H54 (cell line): ENCODE measurements at regions not wholly inside any gene's neighbourhood (a gene's known extent, or its start where the extent isn't known, plus 50 kb on each side); places are given as distances from the start of the nearest gene placed in this dataset.

Experiments
- DNase-seq: peaks from one replicate; pipeline ENCODE4 v3.0.0; 2011; ENCODE audit warnings: low spot score, mixed read lengths; ENCODE audit not compliant: insufficient read length
- FAIRE-seq: peaks from 3 replicates; lab custom pipeline; 2011; peaks lifted over from hg19 to GRCh38; lab: Jason Lieb, UNC
- POLR2A ChIP-seq: IDR thresholded peaks from 2 replicates; pipeline ENCODE4 v1.6.1; 2011; ENCODE audit warnings: low read depth, mild to moderate bottlenecking, low read length

DNA sequence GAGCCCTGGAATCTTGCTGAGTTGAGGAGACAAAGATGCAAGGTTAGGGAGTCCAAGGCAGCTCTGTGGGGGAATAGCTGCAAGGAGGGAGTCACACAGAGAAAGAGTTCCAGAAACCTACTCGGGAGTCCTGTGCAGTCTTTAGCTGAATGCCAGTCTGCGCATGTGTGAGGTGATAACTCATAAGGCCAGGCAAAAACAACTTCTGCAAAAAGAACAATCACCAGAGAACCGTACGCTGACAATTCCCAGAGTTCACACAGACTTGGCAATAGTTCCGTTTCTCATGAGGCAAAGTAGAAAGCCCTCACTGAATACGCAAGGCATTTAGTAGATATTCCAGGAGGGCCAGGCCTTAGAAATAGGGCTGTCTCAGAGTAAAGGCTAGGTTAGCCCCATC is 135.2 kb upstream of the TAB2 start:
- FAIRE-seq (no peak), DNase-seq (no peak)
- TF ChIP-seq POLR2A: no peak

- TF ChIP-seq POLR2A: no peak
- FAIRE-seq (no peak), DNase-seq (no peak)
Measured at GRCh38 chr6:149184523-149184922, 133.0 kb upstream of the TAB2 start.

DNA sequence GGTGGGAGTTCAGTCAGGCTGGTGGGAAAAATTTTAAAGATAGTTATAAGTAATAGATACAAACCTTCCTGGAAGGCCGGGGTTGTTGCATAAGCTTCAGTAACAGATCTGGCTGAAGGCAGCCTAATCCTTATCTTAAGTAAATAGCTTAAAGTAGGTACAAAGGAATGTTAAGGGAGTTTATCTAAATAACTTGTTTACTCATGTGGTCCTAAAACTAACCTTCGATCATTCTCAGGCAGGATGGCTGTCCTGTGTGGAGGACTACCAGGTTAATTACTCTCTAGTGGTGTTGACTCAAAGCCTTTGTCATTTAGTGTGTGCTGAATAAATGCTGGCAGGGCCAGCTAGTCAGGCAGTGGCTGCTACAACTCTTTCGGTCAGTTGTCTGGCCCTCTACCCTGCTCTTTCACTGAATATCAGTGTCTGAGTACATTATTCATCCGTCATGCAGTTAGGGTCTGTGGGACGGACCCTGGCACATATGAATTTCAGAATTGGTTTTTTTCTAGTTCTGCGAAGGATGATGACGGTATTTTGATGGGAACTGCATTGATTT is 131.6 kb upstream of the TAB2 start:
- no peak for TF ChIP-seq POLR2A
- FAIRE-seq (no peak), DNase-seq (no peak)

DNA sequence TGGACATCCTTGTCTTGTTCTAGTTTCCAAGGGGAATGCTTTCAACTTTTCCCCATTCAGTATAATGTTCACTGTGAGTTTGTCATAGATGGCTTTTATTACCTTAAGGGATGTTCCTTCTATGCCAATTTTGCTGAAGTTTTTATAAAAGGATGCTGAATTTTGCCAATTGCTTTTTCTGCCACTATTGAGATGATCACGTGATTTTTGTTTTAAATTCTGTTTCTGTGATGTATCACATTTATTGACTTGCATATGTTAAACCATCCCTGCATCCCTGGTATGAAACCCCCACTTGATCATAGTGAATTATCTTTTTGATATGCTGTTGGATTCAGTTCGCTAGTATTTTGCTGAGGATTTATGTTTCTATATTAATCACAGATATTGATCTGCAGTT is 130.6 kb upstream of the TAB2 start:
- DNase-seq: no peak
- no peak for FAIRE-seq
- no peak for TF ChIP-seq POLR2A

GRCh38 chr6:149190224-149190831 is 127.2 kb upstream of the TAB2 start:
- DNase-seq (no peak), FAIRE-seq (no peak)
- no peak for TF ChIP-seq POLR2A

DNA sequence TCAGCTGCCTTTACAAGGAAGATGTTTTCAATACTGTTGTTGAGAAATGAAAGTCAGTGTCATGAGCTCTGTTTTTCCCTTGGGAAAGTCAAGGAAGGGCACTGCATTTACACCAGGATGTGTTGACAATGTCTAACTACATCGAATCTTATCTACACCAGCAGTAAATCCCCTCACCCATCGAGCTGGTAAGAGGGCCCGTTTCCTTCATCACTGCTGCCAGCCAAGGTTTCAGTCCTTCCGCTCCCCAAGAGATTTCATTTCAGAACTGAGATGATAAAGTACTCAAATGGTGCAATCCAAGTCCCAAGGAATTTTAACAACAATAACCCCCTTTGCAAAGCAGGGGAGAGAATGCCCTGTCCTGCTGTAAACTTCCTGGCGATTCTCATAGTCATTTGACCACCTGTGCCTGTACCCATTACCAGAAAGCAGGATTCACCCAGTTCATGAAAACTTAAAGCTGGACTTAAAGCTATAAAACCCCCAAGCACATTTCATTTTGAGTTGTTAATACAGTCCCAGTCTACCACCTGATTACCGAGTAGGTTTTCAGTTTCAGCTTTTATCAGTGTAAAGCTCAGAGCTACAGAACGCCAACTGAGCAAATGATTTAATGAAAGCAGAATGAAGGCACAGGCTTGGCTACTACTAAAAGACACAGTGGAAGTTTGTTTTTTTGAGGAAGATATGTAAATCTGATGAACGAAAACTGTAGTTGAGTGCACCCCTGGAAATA is 122.5 kb upstream of the TAB2 start:
- TF ChIP-seq POLR2A: no peak
- DNase-seq: no peak
- FAIRE-seq: no peak

- TF ChIP-seq POLR2A: no peak
- FAIRE-seq (no peak), DNase-seq (no peak)
Measured at GRCh38 chr6:149196091-149196490, 121.4 kb upstream of the TAB2 start.

- FAIRE-seq (no peak), DNase-seq (no peak)
- no peak for TF ChIP-seq POLR2A
Measured at GRCh38 chr6:149197482-149197881, 120.0 kb upstream of the TAB2 start.

DNA sequence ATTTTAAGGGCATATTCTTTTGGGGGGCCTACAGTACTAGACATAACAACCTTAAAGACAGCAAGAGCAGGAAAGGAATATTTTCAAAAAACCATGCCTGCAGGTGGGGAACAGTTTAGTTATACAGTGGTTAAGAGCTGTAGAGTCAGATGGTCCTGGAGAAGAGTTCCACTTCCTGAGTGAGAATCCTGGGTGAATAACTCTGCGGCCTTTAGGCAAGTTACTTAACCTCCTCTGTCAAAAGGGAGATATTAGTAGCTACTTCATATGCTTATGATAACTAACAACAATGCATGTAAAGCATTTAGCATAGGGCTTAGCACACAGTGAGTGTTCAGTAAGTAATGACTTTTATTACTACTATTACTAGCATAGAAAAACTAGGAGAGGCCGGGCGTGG is 119.2 kb upstream of the TAB2 start:
- no peak for FAIRE-seq
- no peak for DNase-seq
- TF ChIP-seq POLR2A: no peak

DNA sequence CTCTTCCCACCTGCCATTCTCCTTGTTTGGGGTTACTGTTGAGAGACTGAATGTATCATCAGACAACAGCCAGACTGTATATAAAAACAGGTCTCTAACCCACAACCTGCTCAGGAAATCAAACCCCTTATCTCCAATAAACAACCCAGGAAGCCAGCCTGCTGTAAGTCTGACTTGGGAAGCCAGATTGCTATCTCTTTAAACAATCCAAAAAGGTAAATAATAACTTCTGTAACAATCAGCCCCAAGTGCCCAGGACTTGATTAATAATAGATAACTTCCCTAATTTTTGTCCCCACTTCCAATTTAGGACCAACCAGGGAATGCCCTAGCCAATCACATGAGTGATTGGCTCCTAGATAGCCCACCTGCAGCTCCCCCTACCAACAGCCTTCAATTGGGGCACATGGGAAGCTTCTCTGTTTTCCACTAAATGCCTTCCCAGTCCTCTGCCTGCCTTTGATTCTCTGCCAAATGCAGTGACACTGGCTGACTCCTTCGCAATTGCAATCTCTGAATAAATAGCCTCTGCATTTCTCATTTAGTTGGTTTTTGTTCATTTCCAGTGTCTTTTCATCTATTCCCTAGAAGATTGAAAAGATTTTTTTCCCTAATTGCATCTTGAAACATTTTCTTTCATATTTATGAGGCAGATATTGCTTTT is 117.1 kb upstream of the TAB2 start:
- DNase-seq: no peak
- no peak for TF ChIP-seq POLR2A
- no peak for FAIRE-seq

DNA sequence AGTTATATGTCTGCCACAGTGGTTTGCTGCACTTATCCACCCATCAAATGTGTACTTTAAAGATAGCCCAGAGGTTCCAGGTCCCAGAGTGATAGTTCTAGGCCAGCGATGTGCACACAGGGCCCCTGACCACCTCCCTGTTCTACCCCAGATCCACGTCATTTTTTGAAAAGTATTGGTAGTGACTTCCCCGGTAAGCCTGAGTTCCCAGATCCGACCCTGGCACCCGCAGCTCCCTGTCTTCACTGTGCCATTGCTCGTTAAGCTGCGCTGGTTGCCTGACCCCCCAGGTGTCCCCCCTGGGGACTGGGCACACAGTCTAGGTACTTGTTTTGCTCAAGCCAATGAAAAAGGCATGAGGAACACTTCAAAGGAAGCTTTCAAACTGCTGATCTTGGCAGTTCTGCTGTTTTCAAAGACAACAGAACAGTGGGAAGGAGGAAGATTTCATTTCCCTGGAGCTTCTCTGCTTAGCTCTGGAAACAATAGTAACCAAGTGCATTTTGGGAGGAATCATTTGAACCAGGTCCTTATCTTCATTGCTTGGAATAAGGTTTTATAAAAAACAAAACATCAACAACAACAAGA is 116.3 kb upstream of the TAB2 start:
- FAIRE-seq (no peak), DNase-seq (no peak)
- no peak for TF ChIP-seq POLR2A

DNA sequence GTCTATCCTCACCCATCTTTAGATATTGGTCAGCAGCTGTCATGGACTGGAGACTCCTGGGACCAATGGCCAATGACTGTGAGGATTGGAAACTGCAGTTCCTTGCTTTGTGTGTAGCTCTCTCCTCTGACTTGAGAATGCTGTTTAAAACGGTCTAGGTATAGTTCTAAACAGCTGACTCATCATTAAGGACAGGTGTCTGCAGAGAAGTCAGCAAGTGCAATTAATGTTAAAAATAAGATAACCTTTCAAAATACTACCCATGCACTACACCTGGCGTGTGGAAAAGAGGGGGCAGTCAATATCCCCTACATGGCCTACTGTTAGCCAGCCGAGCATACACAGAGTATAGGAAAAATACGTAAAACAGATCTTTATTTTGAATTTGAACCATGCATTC is 115.4 kb upstream of the TAB2 start:
- no peak for TF ChIP-seq POLR2A
- FAIRE-seq (no peak), DNase-seq (no peak)

DNA sequence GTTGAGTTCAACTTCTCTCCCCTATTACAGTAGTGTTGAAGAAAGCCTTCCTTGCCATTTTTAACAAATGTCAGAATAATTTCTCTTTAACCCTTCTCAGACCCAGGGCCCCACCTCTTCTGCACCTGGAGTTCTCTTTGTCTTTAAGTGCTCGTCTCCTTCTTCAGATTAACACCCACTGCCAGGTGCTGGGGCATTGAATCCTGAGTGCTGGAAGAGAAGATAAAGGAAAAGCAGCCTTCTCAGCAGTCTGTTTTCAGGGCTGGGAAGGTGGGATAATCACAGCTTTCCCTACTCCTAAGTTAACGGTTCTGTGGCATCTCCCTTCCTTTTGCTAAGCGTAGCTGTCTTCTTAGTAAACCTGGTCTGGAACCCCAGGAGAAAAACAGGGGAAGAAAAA is 114.6 kb upstream of the TAB2 start:
- DNase-seq (no peak), FAIRE-seq (no peak)
- no peak for TF ChIP-seq POLR2A

GRCh38 chr6:149203509-149203908 is 114.0 kb upstream of the TAB2 start:
- no peak for FAIRE-seq
- TF ChIP-seq POLR2A: no peak
- no peak for DNase-seq
